Right atrium auricular region (tissue), 2 donors: ENCODE measurements at regions not wholly inside any gene's neighbourhood (a gene's known extent, or its start where the extent isn't known, plus 50 kb on each side); places are given as distances from the start of the nearest gene placed in this dataset.

ENCODE experiments used
- DNase-seq: peaks from one replicate; pipeline ENCODE4 v3.0.0-alpha.2; 2019; ENCODE audit warnings: low spot score
- H3K27ac ChIP-seq, 2 donors: fragments of 200-600 bp; sonication (generic); 1 replicate in 1 of 2; 2 replicates in 1 of 2; pipeline ENCODE4 v1.5.1; 2016 to 2019
- H3K27me3 ChIP-seq, 2 donors: fragments of 200-600 bp; sonication (generic); one replicate each; pipeline versions ENCODE4 v1.5.1 to v1.6.0; 2017 to 2019
- H3K36me3 ChIP-seq: fragments of 200-600 bp; sonication (generic); one replicate; pipeline ENCODE4 v1.5.1; 2016
- H3K4me1 ChIP-seq, 2 donors: fragments of 200-600 bp; sonication (generic); one replicate each; pipeline versions ENCODE4 v1.5.1 to v1.6.0; 2017 to 2019
- H3K4me3 ChIP-seq, 2 donors: fragments of 200-600 bp; sonication (generic); 1 replicate in 1 of 2; 2 replicates in 1 of 2; pipeline ENCODE4 v1.5.1; 2017 to 2019; ENCODE audit warnings: mild to moderate bottlenecking in 1 of 2, moderate library complexity in 1 of 2
- H3K9me3 ChIP-seq, 2 donors: fragments of 200-600 bp; sonication (generic); one replicate each; pipeline ENCODE4 v1.5.1; 2019
- CTCF ChIP-seq, 2 donors: fragments of 200-600 bp; sonication (generic); IDR thresholded peaks; one replicate each; pipeline ENCODE4 v1.5.1; 2019; ENCODE audit warnings: antibody characterized with exemption in 2 of 2

GRCh38 chr1:69129538-69129937 lies 438.2 kb upstream of the LRRC7 start:
- no peaks in the 10 kb centered on the region for H3K9me3 ChIP-seq
- H3K4me1 ChIP-seq: no peaks in the 10 kb centered on the region
- H3K27ac ChIP-seq: no peak overlapping the region
- no peaks in the 10 kb centered on the region for H3K27me3 ChIP-seq
- no peak overlapping the region for H3K4me3 ChIP-seq
- no peak for TF ChIP-seq CTCF (IDR thresholded peaks at IDR 0.05)
- DNase-seq: no peak
- H3K36me3 ChIP-seq: no peaks in the 10 kb centered on the region

GRCh38 chr1:69138172-69138571 lies 429.6 kb upstream of the LRRC7 start:
- Histone ChIP-seq H3K4me1 (no peaks in the 10 kb centered on the region), H3K36me3 (no peaks in the 10 kb centered on the region), H3K27ac (no peak overlapping the region), H3K27me3 (no peaks in the 10 kb centered on the region), H3K4me3 (no peak overlapping the region), H3K9me3 (peaks cover 0 to 14% of the 10 kb centered on the region in 2 donors)
- DNase-seq: no peak
- no peak for TF ChIP-seq CTCF (IDR thresholded peaks at IDR 0.05)

GRCh38 chr1:69139007-69139406 lies 428.7 kb upstream of the LRRC7 start:
- DNase-seq: no peak
- peaks cover 0 to 14% of the 10 kb centered on the region in 2 donors for H3K9me3 ChIP-seq
- no peaks in the 10 kb centered on the region for H3K4me1 ChIP-seq
- H3K36me3 ChIP-seq: no peaks in the 10 kb centered on the region
- no peak overlapping the region for H3K4me3 ChIP-seq
- H3K27me3 ChIP-seq: no peaks in the 10 kb centered on the region
- no peak overlapping the region for H3K27ac ChIP-seq
- TF ChIP-seq CTCF (IDR thresholded peaks at IDR 0.05): no peak

GRCh38 chr1:69146303-69146702 lies 421.4 kb upstream of the LRRC7 start:
- Histone ChIP-seq H3K36me3 (no peaks in the 10 kb centered on the region), H3K27ac (no peak overlapping the region), H3K4me3 (no peak overlapping the region), H3K27me3 (no peaks in the 10 kb centered on the region), H3K9me3 (peaks cover 0 to under 1% of the 10 kb centered on the region in 2 donors), H3K4me1 (no peaks in the 10 kb centered on the region)
- no peak for DNase-seq
- no peak for TF ChIP-seq CTCF (IDR thresholded peaks at IDR 0.05)

- no peak for TF ChIP-seq CTCF (IDR thresholded peaks at IDR 0.05)
- Histone ChIP-seq H3K4me1 (no peaks in the 10 kb centered on the region), H3K36me3 (no peaks in the 10 kb centered on the region), H3K27ac (no peak overlapping the region), H3K4me3 (no peak overlapping the region), H3K27me3 (no peaks in the 10 kb centered on the region), H3K9me3 (no peaks in the 10 kb centered on the region)
- no peak for DNase-seq
Measured at GRCh38 chr1:69148731-69149130, 419.0 kb upstream of the LRRC7 start.

- Histone ChIP-seq H3K4me1 (no peaks in the 10 kb centered on the region), H3K4me3 (no peak overlapping the region), H3K36me3 (no peaks in the 10 kb centered on the region), H3K9me3 (no peaks in the 10 kb centered on the region), H3K27me3 (no peaks in the 10 kb centered on the region), H3K27ac (no peak overlapping the region)
- no peak for TF ChIP-seq CTCF (IDR thresholded peaks at IDR 0.05)
- DNase-seq: no peak
Measured at GRCh38 chr1:69157046-69157756, 410.5 kb upstream of the LRRC7 start.
